Activated CD4-positive, alpha-beta T cell treated with anti-CD3 and anti-CD28 coated beads for 36 hours (primary cell): ENCODE measurements at regions not wholly inside any gene's neighbourhood (a gene's known extent, or its start where the extent isn't known, plus 50 kb on each side); places are given as distances from the start of the nearest gene placed in this dataset.
A peak's percentile ranks its signal among the peaks of the same experiment; 100 is the strongest.

Experiments used
- ATAC-seq: fragments of 200-7000 bp; cut with Tn5 transposase; one replicate; pipeline ENCODE4 v1.10.0; 2021; ENCODE audit warnings: mild to moderate bottlenecking, moderate library complexity
- CTCF ChIA-PET: fragments of 350-600 bp; sonication (Branson Sonifier 250); formaldehyde crosslinking; loops from one replicate; lab custom pipeline; 2021; ENCODE audit warnings: antibody characterized with exemption; lab: Charles Lee
- POLR2A ChIA-PET: fragments of 350-600 bp; sonication (Branson Sonifier 250); formaldehyde crosslinking; loops from one replicate; lab custom pipeline; 2021; ENCODE audit warnings: antibody characterized with exemption, inconsistent platforms; lab: Charles Lee
- DNase-seq: peaks from one replicate; pipeline ENCODE4 v3.0.0-alpha.2; 2020
- H3K27ac Mint-ChIP-seq: one replicate; pipeline ENCODE4 v1.8.0; 2021; ENCODE audit warnings: mixed read lengths
- H3K27me3 Mint-ChIP-seq: one replicate; pipeline ENCODE4 v1.8.0; 2021; ENCODE audit warnings: mixed read lengths
- H3K36me3 Mint-ChIP-seq: one replicate; pipeline ENCODE4 v1.8.0; 2021; ENCODE audit warnings: low read depth, mixed read lengths
- H3K4me1 Mint-ChIP-seq: one replicate; pipeline ENCODE4 v1.8.0; 2021; ENCODE audit warnings: mixed read lengths
- H3K4me3 Mint-ChIP-seq: one replicate; pipeline ENCODE4 v1.8.0; 2021; ENCODE audit warnings: mild to moderate bottlenecking, moderate library complexity, mixed read lengths
- H3K9me3 Mint-ChIP-seq: one replicate; pipeline ENCODE4 v1.8.0; 2021; ENCODE audit warnings: low read depth, mixed read lengths
- intact Hi-C, 2 experiments: fragments of 100-400 bp; cut with DNase I in 1 of 2; cut with micrococcal nuclease in 1 of 2; formaldehyde crosslinking; loops; one replicate each; pipeline versions ENCODE4 v1.14.2 to v1.15.1; 2022 to 2024; cut with DNase I, micrococcal nuclease

GRCh38 chr5:74316064-74316603 lies 324.4 kb downstream of the ENC1 start:
- ATAC-seq, result peak; percentile 55
- ChIA-PET POLR2A (interaction anchor here (0.7 kb wide), 1 partner anchor 214 kb away, joined by 3 read pairs; no protein-coding TSS in a partner anchor), CTCF (no interaction called here)
- Mint-ChIP-seq H3K27me3 (peaks cover 20% of the 10 kb centered on the region), H3K36me3 (no peaks in the 10 kb centered on the region), H3K4me3 (no peak overlapping the region), H3K4me1 (peaks cover 25% of the 10 kb centered on the region), H3K27ac (peak overlapping the region; percentile 39), H3K9me3 (no peaks in the 10 kb centered on the region)
- intact Hi-C loops, result loop anchor here (5.0 kb wide), 3 partner anchors 74 to 316 kb away; no protein-coding TSS in a partner anchor
- peak; percentile 62 for DNase-seq

DNA sequence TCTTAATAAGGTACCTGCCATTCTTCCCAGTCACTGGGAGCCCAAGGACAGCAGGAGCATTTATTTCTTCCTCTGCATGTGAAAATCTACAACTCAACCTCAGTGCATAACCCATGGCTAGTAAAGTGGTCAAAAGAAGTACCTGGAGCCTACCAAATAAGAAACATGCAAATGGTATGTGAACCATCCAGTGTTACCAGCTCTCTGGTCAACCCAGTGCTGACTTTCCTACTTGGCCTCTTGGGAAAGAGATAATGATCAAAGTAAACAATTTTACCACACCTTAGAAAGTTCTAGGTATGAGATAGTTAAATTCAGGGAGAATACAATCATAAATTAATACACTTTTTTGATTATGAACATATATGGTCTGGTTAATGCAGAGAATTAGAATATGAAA lies 325.6 kb downstream of the ENC1 start:
- CTCF ChIA-PET, result no interaction called here
- peaks cover 21% of the 10 kb centered on the region for H3K27me3 Mint-ChIP-seq
- POLR2A ChIA-PET, result no interaction called here
- ATAC-seq, result no peak
- peaks cover 21% of the 10 kb centered on the region for H3K4me1 Mint-ChIP-seq
- H3K9me3 Mint-ChIP-seq, result no peaks in the 10 kb centered on the region
- H3K36me3 Mint-ChIP-seq, result no peaks in the 10 kb centered on the region
- intact Hi-C loops, result loop anchor here (5.0 kb wide), 3 partner anchors 73 to 317 kb away; no protein-coding TSS in a partner anchor
- H3K27ac Mint-ChIP-seq, result no peak overlapping the region
- no peak overlapping the region for H3K4me3 Mint-ChIP-seq
- DNase-seq, result no peak

GRCh38 chr5:74313896-74314295 lies 326.6 kb downstream of the ENC1 start:
- intact Hi-C loops, result no loop called here
- ATAC-seq (no peak), DNase-seq (no peak)
- Mint-ChIP-seq H3K36me3 (no peaks in the 10 kb centered on the region), H3K9me3 (no peaks in the 10 kb centered on the region), H3K27me3 (peaks cover 22% of the 10 kb centered on the region), H3K4me3 (no peak overlapping the region), H3K4me1 (peaks cover 16% of the 10 kb centered on the region), H3K27ac (no peak overlapping the region)
- ChIA-PET POLR2A (no interaction called here), CTCF (no interaction called here)

- intact Hi-C loops, result no loop called here
- Mint-ChIP-seq H3K27ac (no peak overlapping the region), H3K4me1 (peaks cover 13% of the 10 kb centered on the region), H3K36me3 (no peaks in the 10 kb centered on the region), H3K9me3 (no peaks in the 10 kb centered on the region), H3K4me3 (no peak overlapping the region), H3K27me3 (peaks cover 22% of the 10 kb centered on the region)
- no peak for DNase-seq
- POLR2A ChIA-PET, result no interaction called here
- CTCF ChIA-PET, result interaction anchor here (0.7 kb wide), 1 partner anchor 20 kb away, joined by 3 read pairs; no protein-coding TSS in a partner anchor
- ATAC-seq, result no peak
These were observed 327.8 kb downstream of the ENC1 start for GRCh38 chr5:74312746-74313145.

DNA sequence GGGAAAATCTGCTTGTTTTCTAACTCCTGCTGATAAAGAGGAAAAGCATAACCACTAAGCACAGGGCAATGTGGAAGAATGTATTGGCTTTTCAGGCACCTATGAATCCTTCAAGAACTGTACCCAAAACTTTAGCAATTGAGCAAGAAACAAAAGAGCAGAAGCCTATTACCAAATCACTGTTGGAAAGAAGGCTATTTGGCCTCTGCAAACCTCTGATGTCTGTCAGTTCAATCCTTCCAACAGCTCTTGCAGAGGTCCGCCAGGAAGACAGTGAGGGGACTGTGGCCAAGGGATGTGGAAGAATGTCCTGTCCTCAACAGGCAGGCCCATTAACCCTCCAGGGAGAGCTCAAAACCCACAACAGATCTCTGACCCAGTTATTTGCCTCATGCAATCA lies 328.6 kb downstream of the ENC1 start:
- DNase-seq, result no peak
- Mint-ChIP-seq H3K27ac (no peak overlapping the region), H3K4me1 (peaks cover 13% of the 10 kb centered on the region), H3K9me3 (no peaks in the 10 kb centered on the region), H3K4me3 (no peak overlapping the region), H3K36me3 (no peaks in the 10 kb centered on the region), H3K27me3 (peaks cover 22% of the 10 kb centered on the region)
- no peak for ATAC-seq
- ChIA-PET POLR2A (no interaction called here), CTCF (interaction anchor here (0.7 kb wide), 1 partner anchor 21 kb away, joined by 3 read pairs; no protein-coding TSS in a partner anchor)
- intact Hi-C loops, result no loop called here

DNA sequence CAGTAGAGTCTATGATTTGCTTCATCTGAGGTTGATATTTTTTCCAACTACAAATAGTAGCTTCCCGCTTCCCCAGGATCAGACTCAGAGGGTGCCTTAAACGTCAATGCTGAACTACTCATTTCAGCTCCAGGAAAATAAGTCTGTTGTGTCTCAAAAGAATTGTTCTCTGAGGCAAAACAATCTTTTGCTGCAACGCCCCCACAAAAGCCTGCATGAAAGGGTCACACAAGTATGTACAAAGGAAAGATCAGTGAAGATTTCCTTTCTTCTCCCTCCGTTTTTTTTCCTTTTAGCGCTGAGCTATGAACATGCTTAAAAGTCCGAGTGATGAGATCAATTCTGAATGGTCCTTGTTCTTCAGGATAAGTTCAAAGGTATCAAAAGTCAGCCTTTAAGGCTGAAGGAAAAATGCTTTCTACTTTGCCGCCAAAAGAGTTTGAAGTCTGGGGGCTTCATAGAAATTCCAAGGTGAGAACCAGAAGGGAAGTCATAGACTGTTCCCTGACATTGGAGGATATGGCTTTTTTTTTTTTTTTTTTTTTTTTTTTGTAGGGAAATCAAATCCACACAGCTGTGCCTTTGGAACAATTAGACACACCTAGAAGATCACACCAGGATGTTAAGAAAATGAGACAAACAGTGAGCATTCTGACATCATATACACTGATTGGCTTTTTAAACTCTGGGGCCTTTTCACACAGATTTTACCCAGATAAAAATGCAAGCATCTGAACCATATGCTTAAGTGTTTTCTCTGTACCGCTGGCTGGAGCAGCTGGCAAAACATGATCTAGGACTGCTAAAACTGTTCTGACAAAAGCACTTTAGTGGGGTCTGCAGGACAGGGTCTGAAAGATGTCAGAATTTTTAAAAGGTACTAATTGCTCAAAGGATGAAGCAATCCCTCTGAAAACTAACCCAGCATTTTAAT lies 329.3 kb downstream of the ENC1 start:
- Mint-ChIP-seq H3K27me3 (peaks cover 22% of the 10 kb centered on the region), H3K27ac (no peak overlapping the region), H3K9me3 (no peaks in the 10 kb centered on the region), H3K36me3 (no peaks in the 10 kb centered on the region), H3K4me3 (no peak overlapping the region), H3K4me1 (peaks cover 6% of the 10 kb centered on the region)
- ChIA-PET CTCF (interaction anchor here (1.2 kb wide), 1 partner anchor 12 kb away, joined by 3 read pairs; no protein-coding TSS in a partner anchor), POLR2A (interaction anchor here (0.6 kb wide), 1 partner anchor 8 kb away, joined by 3 read pairs; no protein-coding TSS in a partner anchor)
- ATAC-seq (no peak), DNase-seq (no peak)
- intact Hi-C loops, result no loop called here

- ChIA-PET POLR2A (interaction anchor here (0.6 kb wide), 1 partner anchor 8 kb away, joined by 3 read pairs; no protein-coding TSS in a partner anchor), CTCF (interaction anchor here (1.2 kb wide), 1 partner anchor 13 kb away, joined by 3 read pairs; no protein-coding TSS in a partner anchor)
- no peak overlapping the region for H3K27ac Mint-ChIP-seq
These were observed 330.1 kb downstream of the ENC1 start for GRCh38 chr5:74310386-74310785.

GRCh38 chr5:74309050-74309449 lies 331.5 kb downstream of the ENC1 start:
- no peak for ATAC-seq
- POLR2A ChIA-PET, result no interaction called here
- Mint-ChIP-seq H3K4me3 (no peak overlapping the region), H3K27me3 (peaks cover 17% of the 10 kb centered on the region), H3K4me1 (peaks cover 3% of the 10 kb centered on the region), H3K27ac (no peak overlapping the region), H3K36me3 (no peaks in the 10 kb centered on the region), H3K9me3 (no peaks in the 10 kb centered on the region)
- intact Hi-C loops, result no loop called here
- CTCF ChIA-PET, result no interaction called here
- no peak for DNase-seq

More at GRCh38 chr5:74310386-74310785, 330.1 kb downstream of the ENC1 start:
- Mint-ChIP-seq H3K27me3 (peaks cover 22% of the 10 kb centered on the region), H3K4me3 (no peak overlapping the region), H3K4me1 (peaks cover 3% of the 10 kb centered on the region), H3K36me3 (no peaks in the 10 kb centered on the region), H3K9me3 (no peaks in the 10 kb centered on the region)
- intact Hi-C loops, result no loop called here
- ATAC-seq (no peak), DNase-seq (no peak)

DNA sequence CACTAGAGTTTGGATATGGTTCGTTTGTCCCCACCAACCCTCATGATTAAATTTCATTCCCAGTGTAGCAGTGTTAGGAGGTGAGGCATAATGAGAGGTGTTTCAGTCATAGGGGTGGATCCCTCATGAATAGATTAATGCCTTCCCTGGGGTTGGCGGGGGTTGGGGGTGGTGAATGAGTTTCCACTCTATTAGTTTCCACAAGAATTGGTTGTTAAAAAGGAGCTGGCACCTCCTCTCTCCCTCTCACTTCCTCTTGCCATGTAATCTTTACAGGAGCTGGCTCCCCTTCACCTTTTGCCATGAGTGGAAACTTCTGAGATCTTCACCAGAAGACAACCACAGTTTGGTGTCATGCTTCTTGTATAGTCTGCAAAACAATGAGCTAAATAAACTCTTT lies 333.7 kb downstream of the ENC1 start:
- DNase-seq (no peak), ATAC-seq (no peak)
- no peak overlapping the region for H3K27ac Mint-ChIP-seq
- H3K9me3 Mint-ChIP-seq, result no peaks in the 10 kb centered on the region
- intact Hi-C loops, result no loop called here
- no peaks in the 10 kb centered on the region for H3K36me3 Mint-ChIP-seq
- H3K4me3 Mint-ChIP-seq, result no peak overlapping the region
- peaks cover 3% of the 10 kb centered on the region for H3K4me1 Mint-ChIP-seq
- POLR2A ChIA-PET, result no interaction called here
- H3K27me3 Mint-ChIP-seq, result peaks cover 12% of the 10 kb centered on the region
- CTCF ChIA-PET, result interaction anchor here (1.0 kb wide), 1 partner anchor 30 kb away, joined by 4 read pairs; no protein-coding TSS in a partner anchor

GRCh38 chr5:74304536-74304935 lies 336.0 kb downstream of the ENC1 start:
- ChIA-PET POLR2A (no interaction called here), CTCF (no interaction called here)
- DNase-seq, result no peak
- Mint-ChIP-seq H3K36me3 (no peaks in the 10 kb centered on the region), H3K4me1 (no peaks in the 10 kb centered on the region), H3K27ac (no peak overlapping the region), H3K27me3 (peaks cover 4% of the 10 kb centered on the region), H3K4me3 (no peak overlapping the region), H3K9me3 (no peaks in the 10 kb centered on the region)
- intact Hi-C loops, result no loop called here
- no peak for ATAC-seq

DNA sequence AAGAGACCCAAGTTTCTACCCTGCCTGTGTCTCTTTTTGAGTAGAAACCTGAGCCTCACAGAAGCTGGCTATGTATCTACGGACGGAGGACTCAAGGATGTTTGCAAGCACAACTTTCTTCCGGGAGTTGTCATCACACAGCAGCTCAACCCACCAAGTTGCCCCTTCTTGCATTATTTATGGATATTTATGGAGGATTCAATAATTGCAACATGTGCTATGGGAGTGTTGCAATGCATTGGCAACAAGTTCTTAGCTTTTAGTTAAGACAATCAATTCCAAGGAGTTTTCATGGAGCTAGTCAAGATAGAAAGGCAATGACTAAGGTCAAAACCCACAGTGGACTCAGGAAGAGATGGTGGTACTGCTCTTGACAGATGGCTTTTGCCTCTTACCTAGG lies 336.9 kb downstream of the ENC1 start:
- Mint-ChIP-seq H3K36me3 (no peaks in the 10 kb centered on the region), H3K27me3 (peaks cover 5% of the 10 kb centered on the region), H3K9me3 (no peaks in the 10 kb centered on the region), H3K4me3 (no peak overlapping the region), H3K4me1 (no peaks in the 10 kb centered on the region), H3K27ac (no peak overlapping the region)
- ChIA-PET CTCF (no interaction called here), POLR2A (no interaction called here)
- no peak for DNase-seq
- no peak for ATAC-seq
- intact Hi-C loops, result no loop called here
